OCI-LY1 (cell line): ENCODE measurements at regions not wholly inside any gene's neighbourhood (a gene's known extent, or its start where the extent isn't known, plus 50 kb on each side); places are given as distances from the start of the nearest gene placed in this dataset.

Source experiments
- EZH2 ChIP-seq: fragments of 200-600 bp; sonication (generic), shearing (Covaris generic); IDR thresholded peaks from 2 replicates; pipeline ENCODE4 v1.8.0; 2017; ENCODE audit warnings: borderline replicate concordance, mixed run types, mild to moderate bottlenecking, antibody characterized with exemption, low read length, moderate library complexity, mixed read lengths
- TF ChIP-seq, protein P1 (sequence below): fragments of 200-600 bp; sonication (generic), shearing (Covaris generic); IDR thresholded peaks from 2 replicates; pipeline ENCODE4 v1.5.1; 2017; ENCODE audit warnings: mild to moderate bottlenecking, antibody characterized with exemption, low read length, moderate library complexity, mixed read lengths

- TF ChIP-seq, protein P1, sequence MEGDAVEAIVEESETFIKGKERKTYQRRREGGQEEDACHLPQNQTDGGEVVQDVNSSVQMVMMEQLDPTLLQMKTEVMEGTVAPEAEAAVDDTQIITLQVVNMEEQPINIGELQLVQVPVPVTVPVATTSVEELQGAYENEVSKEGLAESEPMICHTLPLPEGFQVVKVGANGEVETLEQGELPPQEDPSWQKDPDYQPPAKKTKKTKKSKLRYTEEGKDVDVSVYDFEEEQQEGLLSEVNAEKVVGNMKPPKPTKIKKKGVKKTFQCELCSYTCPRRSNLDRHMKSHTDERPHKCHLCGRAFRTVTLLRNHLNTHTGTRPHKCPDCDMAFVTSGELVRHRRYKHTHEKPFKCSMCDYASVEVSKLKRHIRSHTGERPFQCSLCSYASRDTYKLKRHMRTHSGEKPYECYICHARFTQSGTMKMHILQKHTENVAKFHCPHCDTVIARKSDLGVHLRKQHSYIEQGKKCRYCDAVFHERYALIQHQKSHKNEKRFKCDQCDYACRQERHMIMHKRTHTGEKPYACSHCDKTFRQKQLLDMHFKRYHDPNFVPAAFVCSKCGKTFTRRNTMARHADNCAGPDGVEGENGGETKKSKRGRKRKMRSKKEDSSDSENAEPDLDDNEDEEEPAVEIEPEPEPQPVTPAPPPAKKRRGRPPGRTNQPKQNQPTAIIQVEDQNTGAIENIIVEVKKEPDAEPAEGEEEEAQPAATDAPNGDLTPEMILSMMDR: no peak
- no peak for TF ChIP-seq EZH2
Observed at GRCh38 chr2:4866198-4866597, 826.0 kb upstream of the SOX11 start.
